ENCODE measurements at regions not wholly inside any gene's neighbourhood (a gene's known extent, or its start where the extent isn't known, plus 50 kb on each side); places are given as distances from the start of the nearest gene placed in this dataset.

- DNase-seq (ENCODE audit: insufficient read length) (no peak), FAIRE-seq (no peak)
- no peak for TF ChIP-seq TAF1 (IDR thresholded peaks at IDR 0.05; ENCODE audit: borderline replicate concordance, low read depth, low read length)
- no peak for TF ChIP-seq POLR2AphosphoS5 (IDR thresholded peaks at IDR 0.05; ENCODE audit: low read depth, low read length)
- TF ChIP-seq POLR2A (IDR thresholded peaks at IDR 0.05; ENCODE audit: low read depth, low read length) = no peak
These were observed 311.8 kb upstream of the SGCD start for GRCh38 chr5:156015137-156015536.

- TF ChIP-seq POLR2A (IDR thresholded peaks at IDR 0.05; ENCODE audit: low read depth, low read length) (no peak), POLR2AphosphoS5 (IDR thresholded peaks at IDR 0.05; ENCODE audit: low read depth, low read length) (no peak), TAF1 (IDR thresholded peaks at IDR 0.05; ENCODE audit: borderline replicate concordance, low read depth, low read length) (no peak)
- FAIRE-seq (no peak), DNase-seq (ENCODE audit: insufficient read length) (no peak)
These were observed 307.8 kb upstream of the SGCD start for GRCh38 chr5:156019130-156019529.

GRCh38 chr5:156019571-156020180 lies 307.3 kb upstream of the SGCD start:
- FAIRE-seq = no peak
- DNase-seq (ENCODE audit: insufficient read length) = no peak

GRCh38 chr5:156020647-156021046 lies 306.3 kb upstream of the SGCD start:
- TF ChIP-seq POLR2AphosphoS5 (IDR thresholded peaks at IDR 0.05; ENCODE audit: low read depth, low read length) (no peak), POLR2A (IDR thresholded peaks at IDR 0.05; ENCODE audit: low read depth, low read length) (no peak), TAF1 (IDR thresholded peaks at IDR 0.05; ENCODE audit: borderline replicate concordance, low read depth, low read length) (no peak)
- FAIRE-seq (no peak), DNase-seq (ENCODE audit: insufficient read length) (no peak)

More at GRCh38 chr5:156019571-156020180, 307.3 kb upstream of the SGCD start:
- TF ChIP-seq TAF1 (IDR thresholded peaks at IDR 0.05; ENCODE audit: borderline replicate concordance, low read depth, low read length) = no peak
- TF ChIP-seq POLR2A (IDR thresholded peaks at IDR 0.05; ENCODE audit: low read depth, low read length) = no peak
- TF ChIP-seq POLR2AphosphoS5 (IDR thresholded peaks at IDR 0.05; ENCODE audit: low read depth, low read length) = no peak

- FAIRE-seq = no peak
- no peak for DNase-seq (ENCODE audit: insufficient read length)
- no peak for TF ChIP-seq POLR2AphosphoS5 (IDR thresholded peaks at IDR 0.05; ENCODE audit: low read depth, low read length)
- no peak for TF ChIP-seq TAF1 (IDR thresholded peaks at IDR 0.05; ENCODE audit: borderline replicate concordance, low read depth, low read length)
- no peak for TF ChIP-seq POLR2A (IDR thresholded peaks at IDR 0.05; ENCODE audit: low read depth, low read length)
These were observed 305.1 kb upstream of the SGCD start for GRCh38 chr5:156021866-156022265.

- TF ChIP-seq TAF1 (IDR thresholded peaks at IDR 0.05; ENCODE audit: borderline replicate concordance, low read depth, low read length) = no peak
- TF ChIP-seq POLR2AphosphoS5 (IDR thresholded peaks at IDR 0.05; ENCODE audit: low read depth, low read length) = no peak
- TF ChIP-seq POLR2A (IDR thresholded peaks at IDR 0.05; ENCODE audit: low read depth, low read length) = no peak
- DNase-seq (ENCODE audit: insufficient read length) = no peak
- no peak for FAIRE-seq
These were observed 301.3 kb upstream of the SGCD start for GRCh38 chr5:156025656-156026055.

- FAIRE-seq = no peak
- no peak for TF ChIP-seq POLR2A (IDR thresholded peaks at IDR 0.05; ENCODE audit: low read depth, low read length)
- TF ChIP-seq TAF1 (IDR thresholded peaks at IDR 0.05; ENCODE audit: borderline replicate concordance, low read depth, low read length) = no peak
- TF ChIP-seq POLR2AphosphoS5 (IDR thresholded peaks at IDR 0.05; ENCODE audit: low read depth, low read length) = no peak
- DNase-seq (ENCODE audit: insufficient read length) = no peak
These were observed 295.8 kb upstream of the SGCD start for GRCh38 chr5:156031181-156031580.

GRCh38 chr5:156036640-156037039 lies 290.3 kb upstream of the SGCD start:
- TF ChIP-seq POLR2A (IDR thresholded peaks at IDR 0.05; ENCODE audit: low read depth, low read length) (no peak), TAF1 (IDR thresholded peaks at IDR 0.05; ENCODE audit: borderline replicate concordance, low read depth, low read length) (no peak), POLR2AphosphoS5 (IDR thresholded peaks at IDR 0.05; ENCODE audit: low read depth, low read length) (no peak)
- FAIRE-seq (no peak), DNase-seq (ENCODE audit: insufficient read length) (no peak)

- DNase-seq (ENCODE audit: insufficient read length) (no peak), FAIRE-seq (no peak)
- TF ChIP-seq POLR2AphosphoS5 (IDR thresholded peaks at IDR 0.05; ENCODE audit: low read depth, low read length) = no peak
- no peak for TF ChIP-seq TAF1 (IDR thresholded peaks at IDR 0.05; ENCODE audit: borderline replicate concordance, low read depth, low read length)
- TF ChIP-seq POLR2A (IDR thresholded peaks at IDR 0.05; ENCODE audit: low read depth, low read length) = no peak
These were observed 289.6 kb upstream of the SGCD start for GRCh38 chr5:156037151-156037909.

GRCh38 chr5:156042726-156043125 lies 284.2 kb upstream of the SGCD start:
- DNase-seq (ENCODE audit: insufficient read length) (no peak), FAIRE-seq (no peak)
- TF ChIP-seq POLR2A (IDR thresholded peaks at IDR 0.05; ENCODE audit: low read depth, low read length) (no peak), TAF1 (IDR thresholded peaks at IDR 0.05; ENCODE audit: borderline replicate concordance, low read depth, low read length) (no peak), POLR2AphosphoS5 (IDR thresholded peaks at IDR 0.05; ENCODE audit: low read depth, low read length) (no peak)

- DNase-seq (ENCODE audit: insufficient read length) (no peak), FAIRE-seq (no peak)
- TF ChIP-seq TAF1 (IDR thresholded peaks at IDR 0.05; ENCODE audit: borderline replicate concordance, low read depth, low read length) (no peak), POLR2A (IDR thresholded peaks at IDR 0.05; ENCODE audit: low read depth, low read length) (no peak), POLR2AphosphoS5 (IDR thresholded peaks at IDR 0.05; ENCODE audit: low read depth, low read length) (no peak)
These were observed 283.6 kb upstream of the SGCD start for GRCh38 chr5:156043351-156043750.

GRCh38 chr5:156051972-156052371 lies 275.0 kb upstream of the SGCD start:
- FAIRE-seq (no peak), DNase-seq (ENCODE audit: insufficient read length) (no peak)
- TF ChIP-seq TAF1 (IDR thresholded peaks at IDR 0.05; ENCODE audit: borderline replicate concordance, low read depth, low read length) = no peak

Measured in GM12892 (cell line).